ENCODE measurements at regions not wholly inside any gene's neighbourhood (a gene's known extent, or its start where the extent isn't known, plus 50 kb on each side); places are given as distances from the start of the nearest gene placed in this dataset.
A peak's percentile ranks its signal among the peaks of the same experiment; 100 is the strongest.

DNA sequence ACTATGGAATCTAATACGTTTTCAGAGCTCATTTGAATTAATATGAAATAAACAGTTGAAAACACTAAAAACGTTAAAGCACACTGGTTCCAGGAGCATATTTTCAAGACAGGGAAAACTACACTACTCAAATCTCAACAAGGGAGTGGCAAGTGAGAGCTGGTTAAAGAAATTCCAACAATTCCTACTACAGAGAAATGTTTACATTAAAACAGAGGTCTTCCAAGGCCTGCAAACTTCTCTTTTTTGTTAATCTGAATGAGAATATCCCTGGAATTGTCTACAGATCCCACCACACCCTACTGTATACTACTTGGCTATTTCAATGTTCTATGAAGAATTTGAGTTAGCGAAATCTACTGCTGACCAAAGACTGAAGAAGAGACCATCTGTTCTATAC, 231.5 kb downstream of the ZEB2 start:
- Histone ChIP-seq H3K79me2 (ENCODE audit: insufficient read depth, low read length) (no peaks in the 10 kb centered on the region; the same call in 1 of the 2 replicates), H3K4me2 (ENCODE audit: insufficient read depth, insufficient read length, low read length) (no peak overlapping the region), H3K4ac (ENCODE audit: low read depth, low read length) (no peak overlapping the region), H2BK120ac (ENCODE audit: low read depth, low read length, poor library complexity, severe bottlenecking) (no peak overlapping the region), H2BK20ac (ENCODE audit: low read depth, low read length, poor library complexity, severe bottlenecking) (no peak overlapping the region), H3K9ac (ENCODE audit: extremely low read depth, insufficient read length, low read length) (no peak overlapping the region), H4K91ac (ENCODE audit: insufficient read length, low read depth, low read length) (no peak overlapping the region), H4K8ac (replicated peaks; ENCODE audit: insufficient read length, low read depth, low read length) (no peak overlapping the region), H4K20me1 (ENCODE audit: control insufficient read depth, insufficient read depth, insufficient read length) (no peaks in the 10 kb centered on the region), H2AK5ac (ENCODE audit: insufficient read length, low read length) (no peak overlapping the region), H3K56ac (ENCODE audit: insufficient read length, low read depth, low read length) (no peak overlapping the region), H3K27ac (ENCODE audit: insufficient read length, low read depth, low read length) (no peak overlapping the region), H3K4me1 (ENCODE audit: insufficient read depth, low read length) (no peaks in the 10 kb centered on the region), H3K23ac (ENCODE audit: insufficient read length, low read depth, low read length) (no peak overlapping the region), H4K5ac (ENCODE audit: insufficient read length, low read depth, low read length) (no peak overlapping the region), H3T11ph (ENCODE audit: low read length) (no peak overlapping the region), H2BK12ac (ENCODE audit: insufficient read length, low read depth, low read length) (no peak overlapping the region), H3K27me3 (ENCODE audit: insufficient read depth, low read length) (no peaks in the 10 kb centered on the region), H3K18ac (ENCODE audit: insufficient read length, low read depth, low read length) (no peak overlapping the region), H2AFZ (ENCODE audit: low read length) (no peak overlapping the region), H2BK15ac (ENCODE audit: low read depth, low read length) (no peak overlapping the region), H3K14ac (ENCODE audit: insufficient read depth, low read length) (no peak overlapping the region), H2BK5ac (ENCODE audit: insufficient read length, low read length) (no peak overlapping the region), H3K23me2 (ENCODE audit: insufficient read length, low read depth, low read length, poor library complexity, severe bottlenecking) (no peaks in the 10 kb centered on the region), H3K79me1 (ENCODE audit: insufficient read depth, low read depth, low read length, poor library complexity, severe bottlenecking) (no peaks in the 10 kb centered on the region), H3K9me3 (ENCODE audit: control insufficient read depth, low read depth, low read length) (no peaks in the 10 kb centered on the region)
- H3K4me3 Mint-ChIP-seq: no peak overlapping the region
- no peak for TF ChIP-seq CTCF (conservative IDR thresholded peaks at IDR 0.05)
- H3K36me3 Mint-ChIP-seq (ENCODE audit: insufficient read depth in 1 of 3, low read depth in 3 of 3): peaks cover 0 to 8% (median 2%) of the 10 kb centered on the region in 3 experiments; a peak in 3 of 7 replicates
- H3K9me3 Mint-ChIP-seq: peaks cover 0 to 2% of the 10 kb centered on the region in 2 experiments; a peak in 1 of 5 replicates
- DNase-seq: no peak
- peaks cover 14% of the 10 kb centered on the region in 2 experiments for H3K4me1 Mint-ChIP-seq
- no CpG with 5 or more reads among the region's 3 CpGs for WGBS (ENCODE audit: extremely low coverage, insufficient read length, low lambda C conversion rate)
- H3K27me3 Mint-ChIP-seq (ENCODE audit: low read depth): no peaks in the 10 kb centered on the region
- H3K27ac Mint-ChIP-seq: peak overlapping the region in 1 of 3 experiments; percentile 12; a peak in 2 of 7 replicates

Data from H9 (cell line).